Activated naive CD8-positive, alpha-beta T cell treated with anti-CD3 and anti-CD28 coated beads, Interleukin-2, amount 10 ng/mL, durations not matched to agents 7 days and 5 days (primary cell): ENCODE measurements at regions not wholly inside any gene's neighbourhood (a gene's known extent, or its start where the extent isn't known, plus 50 kb on each side); places are given as distances from the start of the nearest gene placed in this dataset.
A peak's percentile ranks its signal among the peaks of the same experiment; 100 is the strongest.

Experiments
- ATAC-seq: fragments of 150-1000 bp; cut with Tn5 transposase; one replicate; pipeline ENCODE4 v1.10.0; 2021; ENCODE audit warnings: low read depth, moderate library complexity
- POLR2A ChIA-PET: fragments of 350-600 bp; sonication (Branson Sonifier 250); formaldehyde crosslinking; loops from one replicate; lab custom pipeline; 2021; ENCODE audit warnings: antibody characterized with exemption; lab: Charles Lee
- DNase-seq: peaks from one replicate; pipeline ENCODE4 v3.0.0; 2021
- H3K27ac Mint-ChIP-seq: one replicate; pipeline ENCODE4 v1.8.0; 2022; ENCODE audit warnings: mild to moderate bottlenecking, mixed read lengths
- H3K27me3 Mint-ChIP-seq: one replicate; pipeline ENCODE4 v1.8.0; 2022; ENCODE audit warnings: mild to moderate bottlenecking, moderate library complexity, mixed read lengths
- H3K36me3 Mint-ChIP-seq: one replicate; pipeline ENCODE4 v1.8.0; 2021; ENCODE audit warnings: mild to moderate bottlenecking, mixed read lengths
- H3K4me1 Mint-ChIP-seq: one replicate; pipeline ENCODE4 v1.8.0; 2021; ENCODE audit warnings: mixed read lengths
- H3K4me3 Mint-ChIP-seq: one replicate; pipeline ENCODE4 v1.8.0; 2022; ENCODE audit warnings: mild to moderate bottlenecking, moderate library complexity, mixed read lengths
- H3K9me3 Mint-ChIP-seq: one replicate; pipeline ENCODE4 v1.8.0; 2021; ENCODE audit warnings: mixed read lengths

DNA sequence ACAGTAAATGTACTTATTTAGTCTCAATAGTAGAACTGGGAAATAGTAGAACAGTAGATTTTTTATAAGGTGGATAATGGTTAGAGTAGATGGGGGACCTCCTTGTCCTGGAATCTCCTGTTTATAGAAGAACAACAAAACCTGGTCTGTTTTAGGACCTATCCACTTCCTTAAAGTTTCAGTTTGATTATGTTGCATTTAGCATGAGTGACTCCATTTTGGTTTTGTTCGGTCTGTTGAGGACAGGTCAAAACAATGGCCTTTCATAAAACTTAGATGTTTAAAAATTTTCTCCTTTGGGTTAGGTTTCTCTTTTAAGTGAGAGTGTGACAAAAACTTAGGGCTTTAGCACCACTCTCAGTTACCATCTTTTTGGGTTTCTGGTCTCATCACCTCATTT lies 308.9 kb downstream of the BTG1 start:
- no peak for ATAC-seq
- H3K36me3 Mint-ChIP-seq = peaks cover 13% of the 10 kb centered on the region
- no peaks in the 10 kb centered on the region for H3K27me3 Mint-ChIP-seq
- H3K9me3 Mint-ChIP-seq = peaks cover 3% of the 10 kb centered on the region
- no peak overlapping the region for H3K27ac Mint-ChIP-seq
- POLR2A ChIA-PET = no interaction called here
- no peak overlapping the region for H3K4me3 Mint-ChIP-seq
- no peak for DNase-seq
- peaks cover 8% of the 10 kb centered on the region for H3K4me1 Mint-ChIP-seq

DNA sequence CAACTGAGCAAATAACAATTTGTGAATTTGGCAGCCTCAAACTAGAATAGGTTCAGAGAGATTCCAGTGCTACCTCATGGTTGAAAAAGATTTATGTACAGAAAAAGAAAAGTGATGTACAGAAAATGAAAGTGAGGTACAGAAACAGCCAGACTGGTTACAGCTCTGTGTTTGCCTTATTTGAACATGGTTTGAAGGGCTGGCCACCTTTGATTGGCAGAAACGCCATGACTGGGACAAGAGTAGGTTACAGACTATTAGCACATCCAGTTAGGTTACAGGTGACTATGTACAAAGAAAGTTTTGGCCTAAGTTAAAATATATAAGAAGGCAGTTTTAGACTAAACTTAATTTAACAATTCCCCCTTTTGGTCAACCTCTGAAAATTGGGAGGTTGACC lies 309.4 kb downstream of the BTG1 start:
- H3K9me3 Mint-ChIP-seq = peaks cover 3% of the 10 kb centered on the region
- H3K27ac Mint-ChIP-seq = no peak overlapping the region
- H3K4me1 Mint-ChIP-seq = peaks cover 8% of the 10 kb centered on the region
- H3K36me3 Mint-ChIP-seq = peaks cover 12% of the 10 kb centered on the region
- DNase-seq = no peak
- no peak overlapping the region for H3K4me3 Mint-ChIP-seq
- H3K27me3 Mint-ChIP-seq = no peaks in the 10 kb centered on the region
- ATAC-seq = no peak
- POLR2A ChIA-PET = no interaction called here

- POLR2A ChIA-PET = no interaction called here
- H3K4me1 Mint-ChIP-seq = peaks cover 8% of the 10 kb centered on the region
- H3K27me3 Mint-ChIP-seq = no peaks in the 10 kb centered on the region
- no peak overlapping the region for H3K27ac Mint-ChIP-seq
- peaks cover 2% of the 10 kb centered on the region for H3K9me3 Mint-ChIP-seq
- DNase-seq (no peak), ATAC-seq (no peak)
- H3K4me3 Mint-ChIP-seq = no peak overlapping the region
- H3K36me3 Mint-ChIP-seq = peaks cover 9% of the 10 kb centered on the region
Measured at GRCh38 chr12:91835693-91836092, 310.0 kb downstream of the BTG1 start.

- DNase-seq (no peak), ATAC-seq (no peak)
- Mint-ChIP-seq H3K27ac (no peak overlapping the region), H3K36me3 (peaks cover 9% of the 10 kb centered on the region), H3K27me3 (no peaks in the 10 kb centered on the region), H3K4me3 (no peak overlapping the region), H3K4me1 (peaks cover 8% of the 10 kb centered on the region), H3K9me3 (peaks cover 4% of the 10 kb centered on the region)
- POLR2A ChIA-PET = no interaction called here
Measured at GRCh38 chr12:91833780-91834359, 311.8 kb downstream of the BTG1 start.

DNA sequence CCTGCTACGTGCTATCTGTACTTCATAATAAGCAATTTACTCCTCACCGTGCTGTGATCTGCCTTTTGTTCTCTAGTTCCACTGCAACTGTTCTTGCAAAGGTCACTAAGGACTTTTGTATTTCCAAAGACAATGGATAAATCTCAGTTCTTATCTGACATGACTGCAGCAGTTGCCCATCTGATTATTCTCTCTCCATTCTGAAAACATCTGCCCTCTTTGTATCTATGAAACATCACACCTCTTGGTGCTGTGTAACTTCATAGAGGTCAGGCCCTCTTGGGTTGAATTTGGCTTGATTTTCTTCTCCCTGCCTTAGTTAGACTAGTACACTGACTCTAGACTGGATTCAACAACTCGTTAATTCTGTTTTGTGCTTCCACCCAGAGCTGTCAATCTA lies 319.6 kb downstream of the BTG1 start:
- ATAC-seq (no peak), DNase-seq (no peak)
- POLR2A ChIA-PET = no interaction called here
- no peaks in the 10 kb centered on the region for H3K27me3 Mint-ChIP-seq
- H3K4me3 Mint-ChIP-seq = no peak overlapping the region
- peaks cover 3% of the 10 kb centered on the region for H3K9me3 Mint-ChIP-seq
- no peaks in the 10 kb centered on the region for H3K4me1 Mint-ChIP-seq
- no peak overlapping the region for H3K27ac Mint-ChIP-seq
- H3K36me3 Mint-ChIP-seq = no peaks in the 10 kb centered on the region

DNA sequence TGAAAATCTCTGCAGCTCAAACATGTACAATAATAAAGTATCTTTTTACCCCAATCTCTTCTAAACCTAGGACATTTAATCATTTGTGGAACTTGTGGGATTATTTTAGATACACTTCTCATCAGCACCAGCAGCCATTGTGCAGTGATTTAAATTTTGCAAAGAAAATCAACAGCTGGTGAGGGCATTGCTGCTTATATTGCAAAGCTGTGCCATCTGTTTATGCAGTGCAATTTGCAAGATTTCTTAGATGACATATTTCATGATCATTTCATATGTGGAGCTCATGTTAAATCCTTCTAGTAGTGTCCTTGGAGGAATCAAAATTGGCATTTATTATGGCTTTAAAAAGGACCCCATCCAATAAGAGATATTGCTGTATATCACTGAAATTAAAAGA lies 320.7 kb downstream of the BTG1 start:
- H3K9me3 Mint-ChIP-seq = peaks cover 1% of the 10 kb centered on the region
- ATAC-seq (no peak), DNase-seq (no peak)
- POLR2A ChIA-PET = no interaction called here
- no peaks in the 10 kb centered on the region for H3K4me1 Mint-ChIP-seq
- no peak overlapping the region for H3K27ac Mint-ChIP-seq
- H3K4me3 Mint-ChIP-seq = no peak overlapping the region
- H3K27me3 Mint-ChIP-seq = no peaks in the 10 kb centered on the region
- H3K36me3 Mint-ChIP-seq = no peaks in the 10 kb centered on the region

DNA sequence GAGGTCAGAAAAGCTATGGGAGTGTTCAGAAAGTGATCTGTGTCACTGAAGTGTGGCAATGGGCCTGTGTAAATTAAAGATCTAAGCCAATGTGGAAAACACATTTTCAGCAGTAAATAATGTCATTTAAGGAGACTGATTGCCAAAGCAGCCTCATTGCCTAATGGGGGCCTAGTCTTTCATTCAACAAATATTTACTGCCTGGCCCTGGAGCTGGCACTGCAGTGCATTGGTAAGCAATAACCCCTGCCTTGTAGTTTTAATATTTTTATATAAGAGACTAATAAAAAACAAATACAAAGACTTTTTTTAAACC lies 326.6 kb downstream of the BTG1 start:
- no peaks in the 10 kb centered on the region for H3K36me3 Mint-ChIP-seq
- H3K27ac Mint-ChIP-seq = no peak overlapping the region
- peaks cover 8% of the 10 kb centered on the region for H3K9me3 Mint-ChIP-seq
- POLR2A ChIA-PET = no interaction called here
- no peak overlapping the region for H3K4me3 Mint-ChIP-seq
- H3K27me3 Mint-ChIP-seq = no peaks in the 10 kb centered on the region
- H3K4me1 Mint-ChIP-seq = no peaks in the 10 kb centered on the region
- DNase-seq (no peak), ATAC-seq (no peak)

DNA sequence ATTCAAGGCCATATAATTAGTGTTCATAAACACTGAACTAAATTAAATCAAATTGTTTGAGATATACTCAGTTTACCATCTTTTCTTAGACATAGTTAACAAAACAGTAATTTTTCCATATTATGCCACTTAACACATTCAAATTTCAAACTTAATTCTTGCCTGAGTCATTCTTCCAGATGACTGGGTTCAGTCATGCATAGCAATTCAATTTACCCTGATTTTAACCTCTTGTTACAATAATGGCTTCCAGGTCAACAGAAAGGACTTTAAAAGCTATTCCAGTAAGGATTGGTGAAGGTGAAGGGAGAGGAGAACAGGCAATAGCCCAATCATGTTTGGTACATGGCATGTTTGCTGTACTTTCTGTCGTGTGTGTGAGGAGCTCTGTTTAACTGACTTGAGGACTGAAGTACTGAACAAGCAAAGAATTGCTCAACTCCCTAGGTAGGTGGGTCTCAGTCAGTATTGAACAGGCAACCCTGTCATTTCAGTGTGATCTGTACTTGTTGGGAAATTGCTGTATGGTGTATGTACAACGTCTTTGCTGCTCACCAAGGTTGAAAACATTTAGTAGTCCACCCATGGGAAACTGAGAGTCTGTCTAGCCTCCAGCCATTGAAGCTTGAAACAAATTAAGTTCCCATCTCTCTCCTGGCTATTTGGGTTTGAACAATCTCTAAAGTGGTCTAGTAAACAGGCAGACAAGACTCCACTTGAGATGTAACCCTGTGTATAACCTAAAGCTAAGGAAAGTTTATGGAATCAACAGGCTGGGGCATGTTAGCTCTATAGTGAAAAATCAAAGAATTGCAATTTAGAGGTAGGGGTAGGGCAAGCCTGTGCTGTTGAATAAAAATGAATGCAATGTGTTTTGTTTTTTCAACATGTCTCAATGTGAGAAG lies 327.2 kb downstream of the BTG1 start:
- Mint-ChIP-seq H3K27ac (no peak overlapping the region), H3K36me3 (no peaks in the 10 kb centered on the region), H3K9me3 (peaks cover 8% of the 10 kb centered on the region), H3K27me3 (no peaks in the 10 kb centered on the region), H3K4me3 (no peak overlapping the region), H3K4me1 (no peaks in the 10 kb centered on the region)
- POLR2A ChIA-PET = interaction anchor here (0.5 kb wide), 1 partner anchor 306 kb away, joined by 3 read pairs; no protein-coding TSS in a partner anchor
- ATAC-seq (no peak), DNase-seq (no peak)

- H3K4me3 Mint-ChIP-seq = no peak overlapping the region
- H3K36me3 Mint-ChIP-seq = no peaks in the 10 kb centered on the region
- DNase-seq = no peak
Measured at GRCh38 chr12:91817517-91817916, 328.1 kb downstream of the BTG1 start.

DNA sequence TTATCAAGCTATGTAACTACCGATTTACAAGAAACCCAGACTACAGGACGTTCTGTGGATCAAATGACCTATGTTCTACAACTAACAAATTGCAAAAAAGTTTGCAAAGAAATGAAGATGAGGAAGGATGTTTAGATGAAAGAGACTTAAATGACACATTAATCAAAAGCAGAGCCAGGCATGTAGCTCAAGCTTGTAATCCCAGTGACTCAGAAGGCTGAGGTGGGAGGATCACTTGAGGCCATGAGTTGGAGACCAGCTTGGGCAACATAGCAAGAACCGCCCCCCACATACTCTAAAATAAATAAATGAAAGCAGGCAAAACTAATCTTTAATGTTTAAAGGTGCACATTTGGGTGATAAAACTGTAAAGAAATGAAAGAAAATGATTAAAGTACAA lies 331.9 kb downstream of the BTG1 start:
- ATAC-seq (no peak), DNase-seq (no peak)
- Mint-ChIP-seq H3K4me3 (no peak overlapping the region), H3K27me3 (no peaks in the 10 kb centered on the region), H3K27ac (no peak overlapping the region), H3K4me1 (peaks cover 4% of the 10 kb centered on the region), H3K36me3 (peaks cover 1% of the 10 kb centered on the region), H3K9me3 (peaks cover 4% of the 10 kb centered on the region)
- POLR2A ChIA-PET = no interaction called here

More at GRCh38 chr12:91817517-91817916, 328.1 kb downstream of the BTG1 start:
- ATAC-seq = no peak
- Mint-ChIP-seq H3K27me3 (no peaks in the 10 kb centered on the region), H3K27ac (no peak overlapping the region), H3K9me3 (peaks cover 8% of the 10 kb centered on the region), H3K4me1 (no peaks in the 10 kb centered on the region)
- POLR2A ChIA-PET = no interaction called here

- POLR2A ChIA-PET = interaction anchor here (0.9 to 2.8 kb wide), 2 partner anchors 330 to 333 kb away, joined by 3 to 23 read pairs; partner anchors contain the start of gene BTG1
Measured at GRCh38 chr12:91811481-91812287, 334.0 kb downstream of the BTG1 start.

DNA sequence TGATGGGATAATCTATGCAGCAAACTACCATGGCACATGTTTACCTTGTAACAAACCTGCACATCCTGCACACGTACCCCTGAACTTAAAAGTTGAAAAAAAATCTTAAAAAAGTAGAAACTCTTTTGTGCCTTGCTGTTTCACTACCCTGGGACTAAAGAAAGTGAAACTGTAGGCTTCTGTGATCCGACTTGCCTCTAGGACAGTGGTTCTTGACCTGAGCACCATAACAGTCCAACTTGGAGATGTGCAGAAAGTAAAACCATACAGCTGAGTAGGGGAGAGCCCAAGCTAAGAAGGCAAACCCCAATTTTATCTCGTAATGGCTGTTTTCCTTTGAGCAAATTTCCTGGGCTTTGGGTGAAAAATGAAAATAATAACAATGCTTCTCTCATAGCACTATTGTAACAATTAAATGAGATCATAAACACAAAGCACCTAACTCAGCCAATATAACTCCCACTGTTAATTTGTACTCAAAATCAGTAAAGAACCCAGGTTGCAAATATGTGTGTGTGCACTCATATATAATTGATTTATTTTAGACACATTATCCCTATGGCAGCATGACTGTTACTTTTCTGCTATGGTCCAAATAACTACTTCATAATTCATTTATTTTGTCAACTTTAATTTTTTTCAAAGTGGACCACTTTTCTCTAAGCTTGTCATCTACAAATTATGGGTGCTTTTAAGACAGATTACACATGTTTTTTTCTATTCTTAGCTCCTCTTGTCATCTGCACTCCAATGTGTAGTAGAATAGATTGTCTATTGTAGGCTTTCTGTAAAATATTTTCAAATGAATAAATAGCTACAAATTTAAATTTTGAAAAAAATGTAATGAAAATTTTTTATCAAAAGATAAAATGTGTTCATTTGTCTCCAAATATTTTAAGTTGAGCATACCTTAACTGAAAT lies 334.9 kb downstream of the BTG1 start:
- ATAC-seq (no peak), DNase-seq (no peak)
- Mint-ChIP-seq H3K27ac (no peak overlapping the region), H3K4me3 (no peak overlapping the region), H3K9me3 (peaks cover 14% of the 10 kb centered on the region), H3K27me3 (no peaks in the 10 kb centered on the region), H3K4me1 (peaks cover 4% of the 10 kb centered on the region), H3K36me3 (peaks cover 15% of the 10 kb centered on the region)
- POLR2A ChIA-PET = interaction anchor here (2.8 kb wide), 1 partner anchor 334 kb away, joined by 23 read pairs; the partner anchor contains the start of gene BTG1

More at GRCh38 chr12:91811481-91812287, 334.0 kb downstream of the BTG1 start:
- H3K27me3 Mint-ChIP-seq = no peaks in the 10 kb centered on the region
- DNase-seq = peak; percentile 70
- no peak overlapping the region for H3K4me3 Mint-ChIP-seq
- H3K9me3 Mint-ChIP-seq = peaks cover 10% of the 10 kb centered on the region
- peaks cover 13% of the 10 kb centered on the region for H3K36me3 Mint-ChIP-seq
- ATAC-seq = no peak
- H3K27ac Mint-ChIP-seq = peak overlapping the region; percentile 11
- peaks cover 4% of the 10 kb centered on the region for H3K4me1 Mint-ChIP-seq
